SK-N-SH treated with all-trans-retinoic acid at 6 μM for 48 hours (cell line): ENCODE measurements at regions not wholly inside any gene's neighbourhood (a gene's known extent, or its start where the extent isn't known, plus 50 kb on each side); places are given as distances from the start of the nearest gene placed in this dataset.

Experiments used
- ATAC-seq: fragments of 200-7000 bp; cut with Tn5 transposase; 3 replicates; pipeline ENCODE4 v1.9.1; 2020; ENCODE audit warnings: mild to moderate bottlenecking, moderate library complexity
- ARNTL ChIP-seq: fragments of 450-650 bp; formaldehyde crosslinking; IDR thresholded peaks from 2 replicates; pipeline ENCODE4 v1.5.0; 2020; ENCODE audit warnings: low read depth, mild to moderate bottlenecking, moderate library complexity, borderline replicate concordance
- BACH2 ChIP-seq: fragments of 250-450 bp; sonication (Bioruptor Pico); IDR thresholded peaks from 2 replicates; pipeline ENCODE4 v1.9.0; 2021; ENCODE audit warnings: mild to moderate bottlenecking, borderline replicate concordance
- CREB5 ChIP-seq: fragments of 250-450 bp; sonication (Bioruptor Pico); IDR thresholded peaks from 2 replicates; pipeline ENCODE4 v1.5.1; 2020; ENCODE audit warnings: low read depth, mild to moderate bottlenecking, moderate library complexity
- CSDC2 ChIP-seq: fragments of 250-450 bp; sonication (Bioruptor Pico); IDR thresholded peaks from 2 replicates; pipeline ENCODE4 v1.5.0; 2020; ENCODE audit warnings: mild to moderate bottlenecking, moderate library complexity
- CSRNP3 ChIP-seq: fragments of 250-450 bp; sonication (Bioruptor Pico); IDR thresholded peaks from 2 replicates; pipeline ENCODE4 v1.5.1; 2021; ENCODE audit warnings: mild to moderate bottlenecking, moderate library complexity
- ESRRG ChIP-seq: fragments of 250-450 bp; sonication (Bioruptor Pico); IDR thresholded peaks from 2 replicates; pipeline ENCODE4 v1.6.1; 2021; ENCODE audit warnings: mild to moderate bottlenecking
- GLIS3 ChIP-seq: fragments of 250-450 bp; sonication (Bioruptor Pico); IDR thresholded peaks from 2 replicates; pipeline ENCODE4 v1.5.0; 2020; ENCODE audit warnings: mild to moderate bottlenecking, moderate library complexity
- ISL1 ChIP-seq: fragments of 250-450 bp; sonication (Bioruptor Pico); IDR thresholded peaks from 2 replicates; pipeline ENCODE4 v2.1.2; 2022; ENCODE audit warnings: mild to moderate bottlenecking, moderate library complexity
- PATZ1 ChIP-seq: fragments of 250-450 bp; sonication (Bioruptor Pico); IDR thresholded peaks from 2 replicates; pipeline ENCODE4 v1.8.0; 2020; ENCODE audit warnings: mild to moderate bottlenecking, moderate library complexity, borderline replicate concordance
- POU6F1 ChIP-seq: fragments of 250-450 bp; sonication (Bioruptor Pico); IDR thresholded peaks from 2 replicates; pipeline ENCODE4 v1.8.0; 2021; ENCODE audit warnings: low read depth, mild to moderate bottlenecking, moderate library complexity, borderline replicate concordance
- PPARA ChIP-seq: fragments of 250-450 bp; sonication (Bioruptor Pico); IDR thresholded peaks from 2 replicates; pipeline ENCODE4 v1.5.0; 2020; ENCODE audit warnings: mild to moderate bottlenecking, borderline replicate concordance
- RARB ChIP-seq: fragments of 250-450 bp; sonication (Bioruptor Pico); IDR thresholded peaks from 2 replicates; pipeline ENCODE4 v1.8.0; 2021; ENCODE audit warnings: mild to moderate bottlenecking, moderate library complexity
- SNAI2 ChIP-seq: fragments of 250-450 bp; sonication (Bioruptor Pico); IDR thresholded peaks from 2 replicates; pipeline ENCODE4 v1.5.0; 2020; ENCODE audit warnings: mild to moderate bottlenecking, moderate library complexity
- TCF4 ChIP-seq: fragments of 250-450 bp; sonication (Bioruptor Pico); IDR thresholded peaks from 2 replicates; pipeline ENCODE4 v1.8.0; 2021; ENCODE audit warnings: mild to moderate bottlenecking, moderate library complexity, borderline replicate concordance
- TOX ChIP-seq: fragments of 250-450 bp; sonication (Bioruptor Pico); IDR thresholded peaks from 2 replicates; pipeline ENCODE4 v1.8.0; 2021; ENCODE audit warnings: mild to moderate bottlenecking, moderate library complexity, borderline replicate concordance
- TSHZ2 ChIP-seq: fragments of 250-450 bp; sonication (Bioruptor Pico); IDR thresholded peaks from 2 replicates; pipeline ENCODE4 v1.5.0; 2020; ENCODE audit warnings: mild to moderate bottlenecking, moderate library complexity
- ZC3H10 ChIP-seq: fragments of 250-450 bp; sonication (Bioruptor Pico); IDR thresholded peaks from 2 replicates; pipeline ENCODE4 v1.5.1; 2021; ENCODE audit warnings: mild to moderate bottlenecking, moderate library complexity
- ZFP3 ChIP-seq: fragments of 250-450 bp; sonication (Bioruptor Pico); IDR thresholded peaks from 2 replicates; pipeline ENCODE4 v1.5.0; 2020; ENCODE audit warnings: mild to moderate bottlenecking, moderate library complexity
- ZFP30 ChIP-seq: fragments of 450-650 bp; formaldehyde crosslinking; IDR thresholded peaks from 2 replicates; pipeline ENCODE4 v1.5.0; 2022; ENCODE audit warnings: mild to moderate bottlenecking, moderate library complexity
- ZNF565 ChIP-seq: fragments of 450-650 bp; formaldehyde crosslinking; conservative IDR thresholded peaks from 2 replicates; pipeline ENCODE4 v1.5.0; 2020; ENCODE audit warnings: low read depth, mild to moderate bottlenecking, moderate library complexity
- ZNF70 ChIP-seq: fragments of 450-650 bp; formaldehyde crosslinking; IDR thresholded peaks from 2 replicates; pipeline ENCODE4 v1.5.0; 2020; ENCODE audit warnings: mild to moderate bottlenecking, moderate library complexity
- ZNF8 ChIP-seq: fragments of 450-650 bp; formaldehyde crosslinking; IDR thresholded peaks from 2 replicates; pipeline ENCODE4 v1.5.0; 2020; ENCODE audit warnings: mild to moderate bottlenecking, moderate library complexity

- ATAC-seq, result no peak
- TF ChIP-seq GLIS3 (CRISPR knock-in tag) (no peak), ESRRG (CRISPR knock-in tag) (no peak), PATZ1 (no peak), BACH2 (no peak), TSHZ2 (no peak), ZFP30 (CRISPR knock-in tag) (no peak), ZFP3 (CRISPR knock-in tag) (no peak), POU6F1 (CRISPR knock-in tag) (no peak), RARB (CRISPR knock-in tag) (no peak), ARNTL (CRISPR knock-in tag) (no peak)
Measured at GRCh38 chr3:72114773-72115172, 329.8 kb upstream of the PROK2 start.

- TF ChIP-seq SNAI2 (CRISPR knock-in tag) (no peak), RARB (CRISPR knock-in tag) (no peak), ARNTL (CRISPR knock-in tag) (no peak), ISL1 (CRISPR knock-in tag) (no peak), ZNF565 (no peak), ZC3H10 (CRISPR knock-in tag) (no peak), ZFP3 (CRISPR knock-in tag) (no peak), CSDC2 (CRISPR knock-in tag) (no peak), ZFP30 (CRISPR knock-in tag) (no peak), PATZ1 (no peak), TOX (no peak), BACH2 (no peak), CREB5 (CRISPR knock-in tag) (no peak), CSRNP3 (CRISPR knock-in tag) (no peak)
- no peak for ATAC-seq
Measured at GRCh38 chr3:72113964-72114363, 329.0 kb upstream of the PROK2 start.

GRCh38 chr3:72113564-72113963 lies 328.6 kb upstream of the PROK2 start:
- no peak for ATAC-seq
- TF ChIP-seq TCF4 (CRISPR knock-in tag), result no peak
- no peak for TF ChIP-seq CSDC2 (CRISPR knock-in tag)
- TF ChIP-seq ESRRG (CRISPR knock-in tag), result no peak
- TF ChIP-seq ZNF565, result no peak
- TF ChIP-seq ZFP3 (CRISPR knock-in tag), result no peak
- no peak for TF ChIP-seq RARB (CRISPR knock-in tag)
- no peak for TF ChIP-seq ZNF70
- no peak for TF ChIP-seq TSHZ2
- no peak for TF ChIP-seq ZNF8 (CRISPR knock-in tag)
- no peak for TF ChIP-seq TOX
- TF ChIP-seq PPARA (CRISPR knock-in tag), result no peak
- no peak for TF ChIP-seq BACH2
- no peak for TF ChIP-seq ISL1 (CRISPR knock-in tag)
- no peak for TF ChIP-seq POU6F1 (CRISPR knock-in tag)
